D721Med (cell line): ENCODE measurements at regions not wholly inside any gene's neighbourhood (a gene's known extent, or its start where the extent isn't known, plus 50 kb on each side); places are given as distances from the start of the nearest gene placed in this dataset.

Experiments used
- DNase-seq: peaks from one replicate; pipeline ENCODE4 v3.0.0; 2011; ENCODE audit warnings: low spot score; ENCODE audit not compliant: insufficient read length
- FAIRE-seq: peaks from 2 replicates; lab custom pipeline; 2011; peaks lifted over from hg19 to GRCh38; lab: Jason Lieb, UNC
- CTCF ChIP-seq: IDR thresholded peaks from 2 replicates; pipeline ENCODE4 v1.5.1; 2012; ENCODE audit warnings: mild to moderate bottlenecking, control low read depth; ENCODE audit not compliant: insufficient read depth; ENCODE audit errors: missing control alignments

- FAIRE-seq (no peak), DNase-seq (no peak)
- TF ChIP-seq CTCF: no peak
Observed at GRCh38 chr12:124451016-124451415, 116.4 kb downstream of the NCOR2 start.

GRCh38 chr12:124450376-124450750 lies 117.0 kb downstream of the NCOR2 start:
- DNase-seq (no peak), FAIRE-seq (no peak)
- TF ChIP-seq CTCF: no peak

DNA sequence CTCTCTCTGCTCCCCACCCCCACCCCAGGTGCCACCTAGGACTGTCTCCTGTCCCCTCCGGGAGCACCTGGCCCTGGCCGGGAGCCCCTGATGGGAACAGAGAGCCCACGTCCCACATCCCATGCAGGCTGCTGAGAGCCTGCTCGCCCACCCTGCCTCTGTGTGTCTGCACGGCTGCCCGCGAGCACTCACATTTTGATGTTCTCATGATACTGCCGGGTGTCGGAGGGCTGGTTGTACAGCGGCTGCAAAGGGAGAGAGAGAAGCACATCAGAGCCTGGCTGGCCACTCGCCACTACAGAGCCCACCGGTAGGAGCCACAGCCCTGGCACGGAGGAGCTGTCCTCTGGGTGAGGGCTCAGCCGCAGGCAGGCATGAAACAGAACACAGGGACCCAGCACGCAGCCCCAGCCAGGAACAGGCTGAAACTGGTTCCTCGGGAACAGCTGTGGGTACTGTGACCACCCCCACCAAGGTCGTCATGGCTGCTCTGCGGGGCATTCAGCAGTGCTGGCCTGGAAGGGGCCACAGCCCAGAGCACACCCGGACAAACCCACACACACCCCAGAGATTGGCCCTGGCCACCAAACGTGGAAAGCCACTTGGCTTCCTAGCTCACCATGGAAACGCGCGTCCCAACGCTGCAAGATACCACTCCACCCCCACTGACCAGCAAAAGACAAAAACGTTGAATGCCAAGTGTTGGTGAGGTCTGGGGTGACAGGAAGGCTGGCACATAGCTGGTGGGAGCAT lies 117.6 kb downstream of the NCOR2 start:
- DNase-seq (no peak), FAIRE-seq (no peak)
- TF ChIP-seq CTCF: no peak

- FAIRE-seq (no peak), DNase-seq (no peak)
- TF ChIP-seq CTCF: no peak
Observed at GRCh38 chr12:124448955-124449622, 118.3 kb downstream of the NCOR2 start.

- no peak for FAIRE-seq
- DNase-seq: no peak
- no peak for TF ChIP-seq CTCF
Observed at GRCh38 chr12:124448241-124448954, 119.0 kb downstream of the NCOR2 start.

- FAIRE-seq: no peak
- no peak for TF ChIP-seq CTCF
- DNase-seq: no peak
Observed at GRCh38 chr12:124446364-124446763, 121.0 kb downstream of the NCOR2 start.
